DOHH2 (cell line): ENCODE measurements at regions not wholly inside any gene's neighbourhood (a gene's known extent, or its start where the extent isn't known, plus 50 kb on each side); places are given as distances from the start of the nearest gene placed in this dataset.

Experiments
- H3F3A ChIP-seq: fragments of 200-600 bp; sonication (generic), shearing (Covaris generic); 2 replicates; pipeline ENCODE4 v1.6.0; 2016; ENCODE audit warnings: antibody characterized with exemption, mild to moderate bottlenecking; ENCODE audit not compliant: control insufficient read depth, insufficient read depth
- H3K27ac ChIP-seq: fragments of 200-600 bp; sonication (generic); 2 replicates; pipeline ENCODE4 v1.5.1; 2014; ENCODE audit warnings: low read depth, mild to moderate bottlenecking, low read length, moderate library complexity
- H3K27me3 ChIP-seq: fragments of 200-600 bp; sonication (generic); 2 replicates; pipeline ENCODE4 v1.6.1; 2014; ENCODE audit warnings: mild to moderate bottlenecking, low read length, mixed read lengths; ENCODE audit not compliant: control insufficient read depth
- H3K36me3 ChIP-seq: fragments of 200-600 bp; sonication (generic); 2 replicates; pipeline ENCODE4 v1.6.1; 2014; ENCODE audit warnings: mild to moderate bottlenecking, low read length, moderate library complexity, mixed read lengths; ENCODE audit not compliant: control insufficient read depth
- H3K4me1 ChIP-seq: fragments of 200-600 bp; sonication (generic); 2 replicates; pipeline ENCODE4 v1.6.1; 2014; ENCODE audit warnings: mild to moderate bottlenecking, low read length, mixed read lengths; ENCODE audit not compliant: control insufficient read depth
- H3K4me2 ChIP-seq: fragments of 200-600 bp; sonication (generic); 2 replicates; pipeline ENCODE4 v1.6.0; 2014; ENCODE audit warnings: mild to moderate bottlenecking, low read length, moderate library complexity
- H3K4me3 ChIP-seq: fragments of 200-600 bp; sonication (generic); 2 replicates; pipeline ENCODE4 v1.5.1; 2014; ENCODE audit warnings: mild to moderate bottlenecking, low read length, mixed read lengths
- H3K79me2 ChIP-seq: fragments of 200-600 bp; sonication (generic); 2 replicates; pipeline ENCODE4 v1.6.1; 2014; ENCODE audit warnings: mild to moderate bottlenecking, low read length, mixed read lengths; ENCODE audit not compliant: control insufficient read depth
- H3K9me2 ChIP-seq: fragments of 200-600 bp; sonication (generic); replicated peaks from 2 replicates; pipeline ENCODE4 v1.6.1; 2014; ENCODE audit warnings: mild to moderate bottlenecking, low read length, mixed read lengths; ENCODE audit not compliant: control insufficient read depth
- H3K9me3 ChIP-seq: fragments of 200-600 bp; sonication (generic); 2 replicates; pipeline ENCODE4 v1.6.1; 2014; ENCODE audit warnings: antibody characterized with exemption, low read length, mixed read lengths; ENCODE audit not compliant: control insufficient read depth, insufficient read depth
- H4K20me1 ChIP-seq: fragments of 200-600 bp; sonication (generic); 2 replicates; pipeline ENCODE4 v1.6.0; 2014; ENCODE audit warnings: low read depth, mild to moderate bottlenecking, antibody characterized with exemption, low read length, moderate library complexity; ENCODE audit not compliant: control insufficient read depth, insufficient read depth
- CTCF ChIP-seq: fragments of 200-600 bp; sonication (generic); IDR thresholded peaks from one replicate; pipeline ENCODE4 v1.5.1; 2014; ENCODE audit warnings: antibody characterized with exemption, mild to moderate bottlenecking, low read depth, low read length; ENCODE audit not compliant: poor library complexity, severe bottlenecking
- EZH2phosphoT487 ChIP-seq: fragments of 200-600 bp; sonication (generic); IDR thresholded peaks from 2 replicates; pipeline ENCODE4 v1.6.1; 2017; ENCODE audit warnings: borderline replicate concordance, mild to moderate bottlenecking, antibody characterized with exemption, low read length, moderate library complexity, mixed read lengths

- H3K27me3 ChIP-seq, result no peaks in the 10 kb centered on the region
- H3K9me3 ChIP-seq, result no peaks in the 10 kb centered on the region
- no peaks in the 10 kb centered on the region for H3K9me2 ChIP-seq
- H3K4me2 ChIP-seq, result no peak overlapping the region
- no peak overlapping the region for H3K4me3 ChIP-seq
- no peaks in the 10 kb centered on the region for H4K20me1 ChIP-seq
- no peaks in the 10 kb centered on the region for H3K4me1 ChIP-seq
- TF ChIP-seq CTCF (no peak), EZH2phosphoT487 (no peak)
- H3K36me3 ChIP-seq, result no peaks in the 10 kb centered on the region
- no peak overlapping the region for H3K27ac ChIP-seq
- H3K79me2 ChIP-seq, result no peaks in the 10 kb centered on the region
- H3F3A ChIP-seq, result no peaks in the 10 kb centered on the region
These were observed 221.2 kb downstream of the MN1 start for GRCh38 chr22:27580311-27580897.

GRCh38 chr22:27581236-27581635 lies 220.3 kb downstream of the MN1 start:
- Histone ChIP-seq H3K4me3 (no peak overlapping the region), H3K27ac (no peak overlapping the region), H3K4me1 (no peaks in the 10 kb centered on the region), H3K9me3 (no peaks in the 10 kb centered on the region), H3K27me3 (no peaks in the 10 kb centered on the region), H3K79me2 (no peaks in the 10 kb centered on the region), H3F3A (no peaks in the 10 kb centered on the region), H3K4me2 (no peak overlapping the region), H3K36me3 (no peaks in the 10 kb centered on the region), H3K9me2 (no peaks in the 10 kb centered on the region), H4K20me1 (no peaks in the 10 kb centered on the region)
- no peak for TF ChIP-seq EZH2phosphoT487
- no peak for TF ChIP-seq CTCF

GRCh38 chr22:27581688-27582087 lies 219.9 kb downstream of the MN1 start:
- H3K79me2 ChIP-seq, result no peaks in the 10 kb centered on the region
- no peaks in the 10 kb centered on the region for H3K36me3 ChIP-seq
- no peak overlapping the region for H3K27ac ChIP-seq
- H3K9me2 ChIP-seq, result no peaks in the 10 kb centered on the region
- no peaks in the 10 kb centered on the region for H3K27me3 ChIP-seq
- H4K20me1 ChIP-seq, result no peaks in the 10 kb centered on the region
- H3K4me2 ChIP-seq, result no peak overlapping the region
- no peak overlapping the region for H3K4me3 ChIP-seq
- TF ChIP-seq EZH2phosphoT487, result no peak
- TF ChIP-seq CTCF, result no peak
- no peaks in the 10 kb centered on the region for H3K4me1 ChIP-seq
- H3K9me3 ChIP-seq, result no peaks in the 10 kb centered on the region
- H3F3A ChIP-seq, result no peaks in the 10 kb centered on the region

- no peaks in the 10 kb centered on the region for H3K9me3 ChIP-seq
- H4K20me1 ChIP-seq, result no peaks in the 10 kb centered on the region
- H3K36me3 ChIP-seq, result no peaks in the 10 kb centered on the region
- no peak for TF ChIP-seq CTCF
- no peak for TF ChIP-seq EZH2phosphoT487
- no peak overlapping the region for H3K4me2 ChIP-seq
- no peaks in the 10 kb centered on the region for H3K4me1 ChIP-seq
- H3K4me3 ChIP-seq, result no peak overlapping the region
- H3K9me2 ChIP-seq, result no peaks in the 10 kb centered on the region
- H3K79me2 ChIP-seq, result no peaks in the 10 kb centered on the region
- H3K27ac ChIP-seq, result no peak overlapping the region
- no peaks in the 10 kb centered on the region for H3F3A ChIP-seq
- no peaks in the 10 kb centered on the region for H3K27me3 ChIP-seq
These were observed 217.7 kb downstream of the MN1 start for GRCh38 chr22:27583856-27584255.
